Stimulated activated CD8-positive, alpha-beta memory T cell treated with anti-CD3 and anti-CD28 coated beads, Interleukin-15, amount 100 ng/mL, for 48 hours (primary cell): ENCODE measurements at regions not wholly inside any gene's neighbourhood (a gene's known extent, or its start where the extent isn't known, plus 50 kb on each side); places are given as distances from the start of the nearest gene placed in this dataset.

Experiments used
- DNase-seq, 2 donors: peaks; one replicate each; pipeline ENCODE4 v3.0.0-alpha.2; 2020; ENCODE audit warnings: low read depth in 2 of 2

DNA sequence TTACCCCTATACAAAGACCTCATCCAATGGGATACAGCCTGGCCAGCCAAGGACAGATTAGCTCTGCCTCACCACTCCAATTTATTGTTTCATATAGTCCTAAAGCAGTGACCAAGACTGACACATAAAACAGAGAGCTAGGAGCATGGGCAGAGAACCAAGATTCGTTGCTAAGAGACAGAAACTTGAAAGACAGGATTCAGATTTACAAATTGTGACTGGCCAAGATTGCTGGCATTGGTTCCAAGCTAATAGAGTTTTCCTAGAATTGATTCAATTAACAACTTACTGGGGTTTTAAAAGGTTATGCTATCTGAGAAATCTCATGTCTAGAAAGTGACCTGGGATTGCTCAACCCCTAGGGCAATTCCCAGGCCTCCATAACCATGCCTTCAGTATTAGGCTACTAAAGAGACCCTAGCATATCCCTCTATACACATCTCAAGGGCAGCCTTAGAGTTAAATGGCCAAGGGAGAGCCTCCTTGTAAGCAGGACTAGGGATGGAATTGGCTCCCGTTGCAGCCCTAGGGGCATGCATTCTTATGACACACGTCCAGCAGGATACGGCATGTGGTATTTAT, 75.6 kb downstream of the ICOS start:
- no peak for DNase-seq

DNA sequence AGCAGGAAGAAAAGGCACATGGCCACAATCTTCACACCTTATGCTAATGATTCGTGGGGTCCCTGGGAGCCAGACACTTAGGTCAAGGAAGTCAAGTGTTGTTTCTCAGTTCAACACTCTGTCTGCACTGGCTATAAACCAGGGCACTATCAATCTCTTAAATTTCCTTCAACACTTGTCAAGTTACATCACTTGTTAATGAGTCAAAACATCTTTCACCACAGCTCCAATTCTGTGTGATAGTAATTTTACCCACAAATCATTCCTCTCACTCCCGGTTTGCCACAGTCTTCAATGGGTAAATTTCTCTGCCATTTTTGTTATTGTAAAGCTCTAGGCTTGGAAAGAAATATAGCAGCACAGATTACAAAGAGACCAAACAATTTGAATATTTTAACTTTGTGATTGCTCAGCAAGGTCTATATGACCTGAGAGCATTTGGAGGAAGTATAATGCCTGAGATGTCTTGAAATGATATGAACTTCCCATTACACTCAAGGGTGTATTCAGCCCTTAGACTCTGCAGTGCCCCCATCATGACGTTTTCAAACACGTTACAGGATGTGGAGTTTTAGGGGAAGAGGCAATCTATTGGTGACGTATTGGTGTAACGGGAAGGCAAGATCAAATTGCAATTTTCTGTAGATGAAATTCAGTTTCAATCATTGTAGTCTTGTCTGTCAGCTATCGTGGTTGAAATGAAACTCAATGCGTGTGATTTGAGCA, 78.7 kb downstream of the ICOS start:
- no peak for DNase-seq

DNA sequence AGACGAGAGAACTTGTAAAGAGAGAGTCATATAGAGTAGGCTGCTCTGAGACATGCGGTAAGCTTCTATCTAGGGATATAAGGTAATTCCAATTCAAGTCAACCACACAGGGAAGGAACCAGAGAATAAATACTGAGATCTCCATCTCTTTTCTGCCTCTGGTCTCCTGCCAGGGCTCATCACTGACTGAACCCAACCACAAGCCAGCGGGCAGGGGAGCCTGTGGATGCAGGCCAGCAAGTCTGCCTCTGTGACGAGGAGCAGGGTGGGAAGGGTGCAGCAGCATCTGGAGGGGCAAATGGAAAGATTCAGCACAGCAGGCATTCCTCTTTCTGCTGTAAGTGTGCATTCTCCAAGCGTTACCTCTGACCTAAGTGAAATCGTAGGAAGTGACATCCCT, 82.2 kb downstream of the ICOS start:
- no peak for DNase-seq

DNA sequence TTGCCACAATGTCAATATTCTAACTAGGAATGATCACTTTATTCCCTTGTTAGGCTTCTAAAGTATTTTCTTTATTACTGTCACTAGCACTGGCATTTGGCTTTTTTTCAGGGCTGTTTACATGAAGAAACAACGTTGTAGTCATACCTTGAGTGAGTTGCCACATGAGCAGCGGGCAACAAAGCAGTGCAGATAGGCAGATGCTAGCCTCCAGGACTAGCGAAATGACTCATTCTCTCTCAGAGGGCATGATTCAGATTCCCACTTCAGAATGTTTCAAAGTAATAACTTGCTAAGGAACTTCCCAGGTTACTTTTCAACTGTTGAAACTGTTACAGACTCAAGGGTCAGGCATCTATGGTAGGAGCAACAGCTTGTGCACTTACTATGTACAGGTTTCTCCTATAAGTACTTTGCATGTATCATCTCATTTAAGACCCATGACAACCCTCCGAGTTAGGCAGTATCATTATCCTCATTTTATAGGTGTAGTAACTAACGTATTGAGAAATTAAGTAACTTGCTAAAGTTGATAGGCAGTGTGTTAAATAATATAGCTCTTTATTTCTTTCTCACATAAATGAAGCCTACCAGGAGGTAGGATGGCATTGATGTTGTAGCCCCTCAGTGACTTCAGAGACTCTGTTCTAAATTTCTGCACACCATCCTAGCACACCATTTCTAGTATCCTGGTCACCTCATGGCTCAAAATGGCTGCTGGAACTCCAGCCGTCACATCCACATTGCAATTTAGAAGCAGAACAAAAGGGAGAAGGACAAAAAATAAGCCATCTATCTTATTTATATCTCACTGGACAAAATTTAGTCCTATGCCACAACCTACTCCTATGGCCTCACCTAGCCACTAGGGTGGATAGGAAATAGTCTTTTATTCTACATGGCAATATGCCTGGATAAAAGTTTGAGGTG, 83.3 kb downstream of the ICOS start:
- peak; percentile 50 for DNase-seq

DNA sequence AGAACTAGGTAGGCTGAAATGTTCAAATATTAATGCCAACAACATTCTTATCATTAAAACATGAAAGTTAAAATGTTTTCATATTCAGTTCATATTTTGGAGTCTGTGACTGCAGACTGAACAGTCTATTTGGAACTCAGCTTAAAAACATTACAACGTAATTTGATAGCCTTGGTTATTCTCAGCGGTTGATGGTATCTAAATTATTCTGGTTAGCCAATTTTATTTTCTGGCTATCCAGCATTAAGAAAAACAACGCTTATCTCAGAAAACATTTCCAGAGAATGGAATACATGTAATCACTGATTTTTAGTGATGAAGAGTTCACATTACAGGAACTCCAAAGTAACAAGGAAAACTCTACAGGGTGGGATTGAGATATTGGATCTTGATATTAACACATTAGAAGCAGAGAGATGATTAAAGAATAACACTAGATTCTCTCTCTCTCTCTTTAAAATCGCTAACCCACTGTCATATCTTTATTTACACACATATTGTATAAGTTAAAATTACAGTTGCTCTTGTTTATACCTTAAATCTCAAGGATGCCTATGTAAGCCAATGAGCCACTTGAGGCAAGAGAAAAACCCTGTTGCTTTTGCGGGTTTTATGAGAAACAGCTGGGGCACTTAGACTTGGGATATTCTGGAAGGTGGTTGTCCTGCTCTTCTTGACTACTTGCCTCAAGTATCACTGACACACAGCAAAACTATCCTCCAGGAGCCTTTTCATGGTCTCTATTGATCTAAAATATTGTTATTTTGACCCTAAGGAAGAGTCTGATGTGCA, 84.9 kb downstream of the ICOS start:
- DNase-seq = no peak

DNA sequence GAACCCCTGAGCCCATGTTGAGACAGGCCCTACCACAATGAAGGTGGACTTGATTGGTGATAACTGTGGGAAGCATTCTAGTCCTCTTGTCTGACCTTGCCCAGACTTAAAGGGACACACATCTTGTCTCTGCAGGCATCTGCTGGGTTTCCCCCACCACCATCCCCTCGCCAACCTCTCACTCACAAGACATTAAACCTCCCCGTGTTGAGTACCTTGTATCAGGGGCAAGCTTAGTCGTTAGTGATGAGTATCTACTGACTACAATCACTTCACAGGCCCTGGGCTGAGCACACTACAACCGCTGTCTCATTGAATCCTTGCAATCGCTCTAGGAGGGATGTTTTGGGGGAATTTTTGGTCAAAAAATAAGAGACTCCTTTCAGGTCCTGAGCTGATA, 86.0 kb downstream of the ICOS start:
- no peak for DNase-seq

DNA sequence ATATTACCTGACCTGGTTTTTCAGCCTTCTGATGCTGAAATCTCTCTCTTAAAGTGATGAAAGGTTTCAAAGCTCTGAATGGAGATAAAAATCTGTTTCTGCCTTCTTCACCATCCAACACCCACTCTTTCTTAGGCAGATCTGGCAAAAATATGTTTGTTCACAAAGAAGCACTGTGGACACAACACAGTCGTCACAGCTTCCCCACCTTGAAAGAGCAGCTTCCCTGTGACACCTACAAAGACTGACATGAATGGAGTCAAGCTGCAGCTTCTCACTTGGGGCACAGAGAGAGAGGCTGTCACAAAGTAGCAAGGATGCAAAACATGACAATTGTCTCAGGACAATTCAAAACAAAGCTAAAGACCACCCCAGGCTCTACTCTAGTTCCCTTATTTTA, 86.5 kb downstream of the ICOS start:
- DNase-seq = no peak

DNA sequence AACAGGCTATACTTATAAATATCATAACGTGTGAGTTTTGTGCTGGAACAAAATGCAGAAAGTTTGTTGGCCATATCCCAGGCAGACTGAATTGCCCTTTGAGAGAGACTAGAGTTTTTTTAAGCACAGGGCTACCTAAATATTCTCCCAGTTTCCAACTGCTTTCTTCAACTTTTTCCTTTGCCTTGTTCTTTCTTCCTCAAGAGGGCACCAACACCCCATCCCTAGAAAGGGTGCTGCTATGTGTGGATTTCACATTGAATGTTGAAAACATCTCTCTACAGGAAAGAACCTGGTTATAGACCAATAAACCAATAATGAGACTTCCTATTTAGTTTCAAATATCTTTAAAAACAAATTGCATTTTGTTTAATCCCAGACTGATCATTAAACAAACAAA, 87.9 kb downstream of the ICOS start:
- no peak for DNase-seq

DNA sequence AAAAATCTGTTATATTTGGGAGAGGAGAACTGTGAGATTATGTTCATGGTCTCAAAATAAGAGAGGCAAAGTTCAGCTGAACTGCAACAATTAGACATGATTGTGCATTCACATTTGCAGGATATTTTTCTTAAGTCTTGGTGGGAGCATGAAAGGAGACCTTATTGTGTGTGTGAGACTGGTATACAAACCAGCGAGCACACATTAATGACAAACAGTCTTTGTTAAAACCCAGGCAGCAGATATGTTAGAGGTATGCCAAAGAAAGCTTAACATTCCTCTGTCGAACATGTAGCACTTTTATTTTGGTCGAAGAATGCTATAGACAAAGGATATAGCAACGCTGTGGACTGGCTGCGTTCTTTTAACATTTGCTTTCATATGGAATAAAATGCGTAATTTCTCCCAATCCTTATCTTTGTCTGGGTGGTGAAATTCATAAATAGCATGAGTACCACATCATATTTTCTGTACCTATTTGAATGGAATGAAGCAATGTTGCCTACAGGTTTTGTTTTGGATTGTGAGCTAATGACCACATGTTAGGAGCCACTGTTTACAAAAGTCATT, 88.4 kb downstream of the ICOS start:
- DNase-seq = no peak

DNA sequence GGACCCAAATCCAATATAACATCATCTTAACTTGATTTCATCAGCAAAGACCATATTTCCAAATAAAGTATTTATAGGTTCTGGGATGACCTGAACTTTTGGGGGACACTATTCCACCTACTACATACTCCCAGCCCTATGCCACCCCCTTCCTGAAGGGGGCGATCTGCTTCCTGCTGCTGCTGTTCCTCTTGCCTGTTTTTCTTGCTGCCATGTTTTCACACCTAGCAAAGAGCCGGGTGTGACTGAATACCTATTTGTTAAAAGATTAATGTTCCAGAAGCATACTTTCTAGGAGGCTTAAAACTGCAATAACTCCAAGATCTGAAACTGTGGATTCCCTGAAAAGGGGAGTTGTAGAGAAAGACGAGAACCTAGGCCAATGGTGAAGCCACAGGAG, 89.7 kb downstream of the ICOS start:
- no peak for DNase-seq

DNA sequence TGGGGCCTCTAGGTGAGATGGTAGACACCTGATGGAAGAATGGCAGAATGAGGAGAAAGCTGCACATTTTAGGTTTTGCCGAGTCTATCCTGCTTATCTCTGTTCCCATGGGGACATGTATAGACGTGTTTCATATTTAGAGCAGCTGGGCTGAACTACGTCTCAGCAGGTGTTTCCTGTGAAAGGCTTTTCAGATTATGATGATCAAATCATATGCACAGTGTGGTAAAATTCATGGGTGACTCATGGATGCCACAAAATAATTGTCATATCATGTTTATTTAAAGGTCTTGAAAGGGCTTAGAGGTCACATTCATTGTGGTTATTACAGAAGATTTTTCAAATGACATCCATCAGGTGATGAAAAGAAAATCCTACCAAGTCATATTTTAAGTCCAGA, 90.5 kb downstream of the ICOS start:
- no peak for DNase-seq

DNA sequence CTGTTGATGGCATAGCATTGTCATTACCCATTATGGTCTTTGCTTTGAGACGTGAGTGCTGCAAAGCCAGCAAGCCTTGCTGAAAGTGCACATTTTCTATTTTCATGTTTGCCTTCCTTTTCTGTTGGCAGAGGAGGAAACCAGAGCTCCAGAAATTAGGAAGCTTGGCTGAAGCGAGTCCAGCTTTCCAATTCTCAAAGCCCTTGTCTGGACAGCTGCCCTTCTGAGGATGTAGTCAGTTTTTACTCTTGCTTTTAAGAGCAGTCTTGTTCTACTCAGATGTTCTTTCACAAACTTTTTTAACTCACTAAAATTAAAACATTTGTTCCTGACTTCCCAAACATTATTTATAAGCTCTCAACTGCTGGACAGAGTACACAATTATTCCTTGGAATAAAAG, 93.8 kb downstream of the ICOS start:
- no peak for DNase-seq

DNA sequence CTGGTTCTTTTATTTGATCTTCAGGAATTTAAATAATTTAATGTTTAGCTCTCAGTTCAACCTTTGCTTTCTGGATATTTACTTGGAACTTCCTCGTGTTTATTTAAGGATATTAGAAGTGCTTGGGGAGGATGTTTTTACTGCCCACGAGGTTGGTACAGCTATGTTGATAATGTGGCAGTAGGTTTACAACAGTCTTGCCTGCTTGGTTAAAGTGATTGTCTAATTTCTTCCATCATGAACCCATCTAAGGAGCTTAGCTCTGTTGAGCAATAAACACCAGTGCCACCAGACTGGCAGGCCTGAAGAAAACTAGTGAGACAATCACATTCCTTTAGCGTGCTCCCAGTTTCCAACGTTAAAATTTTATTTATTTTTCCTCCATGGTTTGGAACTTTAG, 94.5 kb downstream of the ICOS start:
- DNase-seq = no peak

DNA sequence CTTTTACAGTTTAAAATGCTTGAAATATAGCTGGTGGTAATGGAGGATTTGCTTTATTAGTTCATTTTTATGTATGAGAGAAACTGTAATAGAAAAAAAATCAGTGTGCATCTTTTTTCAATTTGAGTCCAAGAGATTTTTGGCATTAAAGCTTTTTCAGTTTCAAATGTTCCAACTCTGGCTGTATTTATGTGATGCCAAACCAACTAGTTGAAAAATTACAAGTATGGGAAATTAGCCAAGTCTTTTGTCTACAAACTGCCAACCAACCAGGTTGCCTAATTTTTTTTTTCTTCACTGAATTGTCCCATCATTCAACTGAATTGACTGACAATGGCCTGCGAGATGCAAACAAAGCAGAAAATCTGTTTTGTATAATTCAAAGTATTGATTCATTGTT, 95.7 kb downstream of the ICOS start:
- no peak for DNase-seq

DNA sequence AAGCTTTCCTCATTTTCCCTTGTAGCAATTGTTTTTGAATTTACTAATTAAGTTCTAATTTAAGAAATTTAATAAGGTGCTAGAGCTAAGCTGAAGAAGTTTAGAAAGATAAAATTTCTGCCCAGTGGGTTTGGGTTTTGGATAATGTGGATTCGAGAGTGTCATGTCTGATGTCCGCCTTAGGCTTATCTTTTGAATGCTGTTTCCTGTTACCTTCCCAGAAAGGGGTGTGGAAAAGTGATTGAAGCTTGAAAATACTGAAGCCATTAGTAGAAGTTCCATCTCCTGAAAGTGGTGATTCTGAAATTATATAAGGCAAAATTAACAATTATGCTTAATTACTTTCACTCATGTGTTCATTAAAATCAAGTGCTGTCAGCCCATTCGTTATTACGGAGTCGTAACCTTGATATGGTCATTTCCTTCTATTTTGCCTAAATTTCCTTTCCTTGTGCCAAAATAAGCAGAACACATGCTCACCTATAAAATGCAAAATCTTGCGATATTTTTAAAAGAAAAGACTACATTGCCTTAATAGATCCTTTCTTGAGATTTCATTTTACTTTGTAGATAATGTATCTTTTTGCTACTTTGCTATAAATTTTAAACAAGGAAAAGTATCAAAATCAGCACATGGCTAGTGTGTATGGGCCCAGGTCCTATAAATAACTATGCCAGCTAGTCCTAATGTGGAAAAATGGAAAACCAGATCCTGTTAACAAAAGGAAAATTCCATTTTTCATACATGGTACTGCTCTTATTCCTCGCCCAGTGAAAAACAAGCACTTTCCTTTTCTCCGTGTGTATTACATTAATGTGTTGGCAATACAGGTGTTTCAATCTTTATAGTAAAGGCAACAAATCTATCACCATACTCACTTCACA, 97.3 kb downstream of the ICOS start:
- DNase-seq = no peak

DNA sequence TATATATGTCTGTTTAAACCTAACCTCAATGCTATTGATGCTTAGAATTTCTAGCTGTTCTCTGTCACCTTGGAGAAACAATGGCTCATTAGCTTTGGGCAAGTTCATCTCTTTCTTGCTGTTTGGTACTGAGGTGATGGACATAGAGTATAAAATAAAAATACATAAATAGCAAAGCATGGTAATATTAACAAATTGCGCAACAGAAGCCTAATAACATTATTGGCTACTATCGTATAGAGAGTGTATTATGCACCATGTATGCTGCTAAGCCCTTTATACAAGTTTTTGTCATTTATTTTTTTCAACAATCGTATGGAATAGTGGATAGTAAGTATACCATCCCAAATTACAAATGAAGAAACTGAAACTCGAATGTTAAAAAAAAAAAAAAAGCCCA, 100.1 kb downstream of the ICOS start:
- no peak for DNase-seq

DNA sequence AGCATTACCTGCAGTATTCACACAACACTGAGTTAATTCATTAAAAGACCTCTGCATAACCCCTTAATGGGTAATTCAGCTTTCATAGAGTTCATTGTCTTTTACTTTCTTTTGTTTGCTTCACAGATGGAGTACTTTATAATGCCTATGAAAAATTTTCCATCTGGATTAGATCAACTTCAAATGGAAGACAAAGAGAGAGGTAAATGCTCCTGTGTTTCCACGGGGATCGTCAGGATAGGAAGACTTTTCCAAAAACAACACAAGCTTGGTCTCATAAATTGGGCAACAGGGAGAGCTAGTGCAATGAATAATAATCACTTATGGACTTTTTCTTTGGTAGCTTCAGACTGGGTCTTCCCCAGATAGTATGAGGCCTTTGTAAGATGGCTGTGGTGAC, 100.7 kb downstream of the ICOS start:
- DNase-seq = no peak

DNA sequence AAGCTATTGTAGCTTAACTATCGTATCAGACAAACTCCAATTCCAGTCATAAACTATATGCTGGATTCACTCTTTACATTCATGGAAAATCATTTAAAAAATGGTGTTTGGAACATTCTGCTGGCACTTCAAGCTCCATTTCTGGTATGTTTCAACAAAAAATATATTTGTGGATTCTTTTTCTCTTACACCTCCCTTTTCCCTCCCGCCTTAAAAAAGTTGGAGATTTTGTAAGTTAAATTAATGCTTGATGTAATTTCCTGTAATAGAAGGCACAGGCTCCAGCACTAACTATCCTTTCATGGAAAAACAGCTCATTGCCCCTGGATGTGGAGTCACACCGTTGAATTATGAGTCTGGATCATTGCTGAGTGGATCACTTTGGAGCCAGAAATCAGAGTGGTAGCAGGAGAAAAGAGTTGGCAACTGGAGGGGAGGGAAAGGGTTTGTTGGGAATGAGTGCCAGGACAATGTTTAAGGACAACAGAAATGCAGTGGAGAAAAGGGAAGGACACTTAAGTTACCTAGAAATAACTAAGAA, 102.8 kb downstream of the ICOS start:
- no peak for DNase-seq

DNA sequence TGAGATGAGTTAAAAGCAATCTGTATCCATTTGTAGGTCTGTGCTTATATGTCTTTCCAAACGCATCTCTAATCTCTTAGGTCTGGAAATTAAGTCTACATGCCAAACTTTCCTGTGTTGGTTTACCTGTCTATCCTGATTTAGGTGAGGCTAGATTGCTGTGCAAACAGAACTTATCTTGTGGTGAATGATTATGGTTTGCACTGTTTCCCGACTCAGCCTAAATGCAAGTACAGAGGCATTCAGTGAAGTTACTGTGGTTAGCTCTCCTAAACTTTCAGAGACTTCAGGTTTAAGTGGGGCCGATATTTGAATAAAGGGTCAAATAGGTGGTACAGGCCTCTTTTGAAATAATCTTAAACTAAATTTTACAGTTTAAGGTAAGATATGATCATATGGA, 103.5 kb downstream of the ICOS start:
- no peak for DNase-seq

DNA sequence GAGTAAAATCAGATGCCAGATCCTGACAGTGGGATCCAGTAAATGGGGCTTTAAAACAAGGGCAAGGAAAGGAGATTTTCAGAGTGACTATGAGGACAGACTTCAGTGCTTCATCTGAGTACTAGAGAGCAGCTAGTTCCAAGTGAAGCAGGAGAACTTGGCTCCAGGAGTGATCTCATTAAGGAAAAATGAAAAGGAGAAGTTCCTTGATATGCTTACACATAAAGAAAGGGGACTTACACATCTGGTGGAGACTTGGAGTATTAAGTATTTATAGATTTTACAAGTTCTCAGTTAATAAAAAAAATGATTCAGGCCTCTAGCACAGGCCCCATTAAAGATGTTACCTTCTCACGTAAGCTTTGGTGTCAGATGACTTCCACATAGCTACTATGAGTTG, 105.8 kb downstream of the ICOS start:
- no peak for DNase-seq
